NCI-H2171 treated with DMSO at 0.1 percent for 48 hours (cell line): ENCODE measurements at regions not wholly inside any gene's neighbourhood (a gene's known extent, or its start where the extent isn't known, plus 50 kb on each side); places are given as distances from the start of the nearest gene placed in this dataset.
"Not testable (repeated sequence)": the region's sequence is repeated elsewhere in the genome, so short reads cannot be mapped to it uniquely, and the experiment has no call there.

Source experiments
- DNase-seq: peaks from one replicate; lab custom pipeline; 2025; lab: John Stamatoyannopoulos, UW

DNA sequence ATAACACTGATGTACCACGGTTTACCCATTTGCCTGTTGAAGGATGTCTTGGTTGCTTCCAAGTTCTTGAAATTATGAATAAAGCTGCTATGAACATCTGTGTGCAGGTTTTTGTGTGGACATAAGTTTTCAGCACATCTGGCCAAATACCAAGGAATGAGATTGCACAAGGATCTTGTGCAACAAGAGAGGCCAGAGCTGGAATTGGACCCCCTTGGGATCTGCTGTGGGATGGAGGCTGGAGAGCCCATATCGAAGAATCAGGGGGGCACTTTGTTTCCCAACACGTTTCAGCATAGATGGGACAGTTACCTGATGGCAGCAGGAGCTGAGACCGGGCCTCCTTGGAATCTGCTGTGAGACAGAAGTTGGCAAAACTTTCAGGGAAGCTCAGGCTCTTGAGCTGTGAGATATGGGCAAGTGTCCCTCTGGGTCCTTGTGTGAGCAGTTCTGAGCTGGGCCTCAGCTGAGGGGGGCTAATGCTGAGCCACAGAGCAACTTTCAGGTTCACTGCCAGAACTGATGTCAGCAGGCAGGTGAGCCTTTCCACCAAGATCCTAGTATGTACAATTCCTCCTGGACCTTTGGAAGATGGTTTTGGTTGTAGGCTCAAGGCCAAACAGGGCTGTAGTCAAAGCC is 115.2 kb upstream of the RAB18 start:
- DNase-seq: no peak

- DNase-seq: no peak
Measured at GRCh38 chr10:27383595-27384542, 120.2 kb upstream of the RAB18 start.

DNA sequence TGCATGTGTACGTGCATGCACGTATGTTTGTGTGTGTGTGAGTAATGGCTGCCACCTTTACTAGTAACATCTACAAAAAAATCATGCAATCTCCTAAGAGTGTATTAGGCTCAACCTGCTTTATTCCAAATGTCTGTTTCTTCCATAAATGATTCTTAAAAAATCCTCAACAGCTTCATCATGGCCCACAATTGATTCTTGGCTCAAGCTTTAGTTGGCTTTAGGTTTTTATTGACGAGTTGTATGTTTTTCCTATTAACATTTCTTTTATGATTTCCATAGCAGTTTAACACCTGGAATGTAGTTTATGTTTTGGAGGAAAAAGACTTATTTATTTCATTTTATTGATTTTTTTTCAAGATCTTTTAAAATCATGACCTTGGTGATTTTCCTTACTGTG is 121.9 kb upstream of the RAB18 start:
- DNase-seq: no peak

- DNase-seq: no peak
Measured at GRCh38 chr10:27380929-27381358, 123.2 kb upstream of the RAB18 start.

DNA sequence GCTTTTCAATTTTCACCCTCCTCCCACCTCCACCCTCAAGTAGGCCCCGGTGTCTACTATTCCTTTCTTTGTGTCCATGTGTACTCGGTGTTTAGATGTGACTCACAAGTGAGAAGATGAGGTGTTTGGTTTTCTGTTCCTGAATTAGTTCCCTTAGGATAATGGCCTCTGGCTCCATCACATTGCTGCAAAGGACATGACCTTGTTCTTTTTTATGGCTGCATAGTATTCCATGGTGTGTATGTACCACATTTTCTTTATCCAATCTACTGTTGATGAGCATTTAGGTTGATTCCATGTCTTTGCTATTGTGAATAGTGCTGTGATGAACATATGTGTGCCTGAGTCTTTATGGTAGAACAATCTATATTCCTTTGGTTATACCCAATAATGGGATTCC is 125.1 kb upstream of the RAB18 start:
- DNase-seq: not testable (repeated sequence)

- no peak for DNase-seq
Measured at GRCh38 chr10:27373566-27374160, 130.4 kb upstream of the RAB18 start.

DNA sequence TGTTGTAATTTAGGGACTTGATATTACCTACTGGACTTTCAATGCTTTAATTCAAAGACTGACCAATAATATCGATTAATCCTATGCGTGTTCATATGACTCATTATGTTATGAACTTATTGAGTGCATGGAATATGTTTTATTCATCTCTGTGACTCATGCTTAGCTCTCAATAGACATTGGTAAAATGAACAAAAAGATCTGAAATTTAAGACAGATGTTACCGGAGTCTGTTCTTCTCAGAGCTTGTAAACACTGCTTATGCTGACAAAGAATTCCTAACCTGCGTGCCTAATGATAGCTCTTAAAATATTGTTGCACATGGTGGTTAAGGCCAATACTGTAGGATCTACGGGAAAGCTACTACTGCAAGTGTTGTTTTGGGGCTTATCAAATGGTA is 131.5 kb upstream of the ACBD5 start:
- no peak for DNase-seq

- DNase-seq: not testable (repeated sequence)
Measured at GRCh38 chr10:27371375-27371774, 130.8 kb upstream of the ACBD5 start.

- peak; percentile 51 for DNase-seq
Measured at GRCh38 chr10:27369880-27370279, 129.3 kb upstream of the ACBD5 start.

DNA sequence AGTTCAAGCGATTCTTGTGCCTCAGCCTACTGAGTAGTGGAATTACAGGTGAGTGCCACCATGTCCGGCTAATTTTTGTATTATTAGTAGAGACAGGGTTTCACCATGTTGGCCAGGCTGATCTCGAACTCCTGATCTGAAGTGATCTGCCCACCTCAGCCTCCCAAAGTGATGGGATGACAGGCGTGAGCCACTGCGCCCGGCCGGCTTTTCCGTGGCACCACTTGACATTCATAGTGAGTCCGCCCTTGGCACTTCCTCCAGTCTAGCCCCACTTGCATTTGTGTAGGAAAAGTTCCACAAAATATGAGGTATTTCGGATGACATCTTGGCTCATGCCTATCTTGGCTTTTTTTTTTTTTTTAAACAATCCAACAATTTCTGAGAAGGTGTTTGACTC is 128.1 kb upstream of the ACBD5 start:
- DNase-seq: no peak

DNA sequence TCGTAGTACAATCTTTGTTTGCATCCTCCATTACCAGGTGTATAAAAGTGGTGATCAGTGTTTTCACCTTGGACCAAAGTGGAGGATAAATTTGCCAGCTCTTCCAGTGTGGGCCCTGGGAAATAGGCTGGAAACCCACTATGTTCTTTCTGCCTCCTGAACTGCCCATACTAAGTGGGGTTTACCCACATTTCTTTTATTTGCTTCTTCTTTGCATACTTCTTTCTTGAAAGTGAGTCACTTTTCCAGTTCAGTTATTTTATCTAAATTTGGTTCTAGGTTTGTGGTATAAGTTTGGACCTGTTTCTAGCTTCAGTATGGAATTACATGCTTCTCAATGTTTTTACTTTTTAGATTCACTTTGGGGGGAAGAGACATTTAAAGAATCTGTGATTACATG is 126.2 kb upstream of the ACBD5 start:
- no peak for DNase-seq

- DNase-seq: no peak
Measured at GRCh38 chr10:27364028-27364427, 123.4 kb upstream of the ACBD5 start.

DNA sequence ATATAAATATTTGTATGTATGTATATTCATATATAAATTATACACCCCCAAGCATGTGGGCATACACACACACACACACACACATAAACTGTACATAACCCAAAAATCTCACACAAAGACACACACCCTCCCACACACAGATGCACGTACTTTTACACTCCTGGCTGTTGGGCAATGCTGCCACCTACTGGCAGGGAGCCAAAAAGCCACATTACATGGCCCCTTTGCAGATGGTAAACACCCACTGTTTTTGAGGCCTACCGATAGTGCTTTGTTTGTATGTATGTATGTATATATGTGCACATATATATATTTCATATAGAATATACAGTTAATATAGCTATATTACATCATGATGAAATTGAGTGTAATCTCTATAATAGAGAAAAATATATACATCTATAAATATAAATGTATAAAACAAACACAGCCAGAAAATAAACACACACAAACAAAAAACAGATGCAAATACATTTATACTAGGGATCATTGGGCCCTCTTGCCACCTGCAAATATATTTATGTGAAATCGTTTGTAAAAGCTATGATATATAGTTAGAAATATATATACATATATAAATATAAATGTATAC is 120.1 kb upstream of the ACBD5 start:
- peak; percentile 88 for DNase-seq

- DNase-seq: peak; percentile 95
Measured at GRCh38 chr10:27359792-27360355, 119.3 kb upstream of the ACBD5 start.

DNA sequence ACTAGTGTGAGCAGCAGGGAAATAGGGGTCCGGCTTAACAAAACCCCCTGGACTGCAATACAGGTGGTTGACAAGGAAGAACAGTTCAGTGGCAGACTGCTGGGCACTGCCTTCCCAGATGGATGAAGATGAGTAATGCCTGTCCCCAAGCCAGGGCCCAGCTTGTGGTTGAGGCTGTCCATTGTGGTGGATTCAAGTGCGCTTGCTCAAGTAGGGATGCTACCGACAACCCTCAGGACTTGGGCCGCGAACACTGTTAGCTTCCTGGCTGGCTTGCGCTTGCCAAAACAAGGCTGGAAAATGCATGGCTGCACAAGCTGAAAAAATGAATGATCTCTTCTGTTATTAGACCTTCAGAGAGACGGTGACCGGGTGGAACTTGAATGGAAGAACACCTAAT is 116.1 kb upstream of the ACBD5 start:
- DNase-seq: no peak

DNA sequence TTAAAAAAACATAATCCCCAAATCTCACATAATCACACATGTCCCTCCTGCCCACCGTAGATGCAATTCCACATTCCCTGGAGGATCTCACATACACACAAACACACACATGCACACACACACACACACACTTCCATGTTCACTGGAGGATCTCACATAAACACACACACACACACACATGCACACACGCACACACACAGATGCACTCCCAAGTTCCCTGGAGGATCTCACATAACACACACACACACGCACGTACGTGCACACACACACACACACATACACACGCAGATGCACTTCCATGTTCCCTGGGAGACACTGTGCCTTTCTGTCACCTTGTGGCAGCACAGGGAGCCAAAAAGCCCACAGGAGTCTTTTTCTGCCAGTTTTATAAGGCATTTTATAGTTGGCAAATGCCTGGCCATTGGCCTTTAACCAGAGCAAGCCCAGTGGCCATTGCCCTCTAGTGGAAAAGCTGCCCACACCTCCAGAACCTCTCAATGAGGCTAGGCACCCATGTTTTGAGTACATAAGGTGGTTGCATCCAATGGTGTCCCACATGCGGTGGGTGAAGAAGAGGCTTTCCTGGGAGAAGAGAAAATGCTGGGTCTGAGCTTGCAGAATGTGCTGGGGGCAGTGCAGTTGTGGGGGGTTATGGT is 115.4 kb upstream of the ACBD5 start:
- DNase-seq: no peak

DNA sequence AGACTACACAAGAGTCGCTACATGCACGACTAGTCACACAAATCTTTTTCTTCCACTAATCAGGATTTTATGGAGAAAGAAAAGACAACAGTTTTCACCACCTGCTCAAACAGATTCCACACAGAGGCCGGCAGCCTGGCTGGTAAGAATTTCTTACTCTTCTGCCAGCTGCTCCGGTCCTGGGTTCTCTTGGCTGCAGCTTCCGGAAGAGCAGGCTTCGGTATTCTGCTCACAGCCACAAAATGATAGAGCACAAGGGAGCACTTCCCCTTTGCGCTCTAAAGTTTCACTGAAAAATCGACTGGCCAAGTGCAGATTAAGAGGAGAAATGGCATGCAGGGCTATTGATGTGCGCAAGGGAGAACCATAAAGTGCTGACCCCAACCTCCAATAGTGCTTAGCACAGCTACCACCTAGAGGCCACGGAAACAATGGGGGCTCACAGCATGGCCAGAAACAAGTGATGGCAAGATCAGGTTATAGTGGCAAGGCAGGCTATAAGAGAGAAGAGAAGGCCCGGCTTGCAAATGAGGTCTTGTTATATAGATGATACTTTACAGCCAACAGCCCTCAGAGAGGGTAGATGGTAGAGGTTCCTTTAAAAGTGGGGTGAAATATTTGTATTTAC is 114.2 kb upstream of the ACBD5 start:
- DNase-seq: peak; percentile 75

DNA sequence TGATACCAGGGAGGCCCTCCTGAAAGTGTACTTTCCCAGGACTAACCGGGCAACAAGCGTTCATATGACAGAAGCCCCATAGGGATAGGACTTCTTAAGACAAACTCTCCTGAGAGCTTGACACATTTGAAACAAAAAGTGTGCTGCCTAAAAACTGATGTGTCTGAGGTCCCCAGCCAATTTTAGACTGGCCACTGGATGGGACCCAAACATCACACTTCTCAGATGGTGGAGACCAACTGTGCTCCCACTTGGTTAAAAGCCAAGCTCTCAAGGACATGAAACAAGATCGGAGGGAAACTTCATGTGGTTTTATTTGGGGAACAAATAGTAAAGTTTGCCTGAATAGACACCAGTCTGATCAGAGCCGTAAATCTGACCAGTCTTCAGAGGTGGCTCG is 113.5 kb upstream of the ACBD5 start:
- not testable (repeated sequence) for DNase-seq

DNA sequence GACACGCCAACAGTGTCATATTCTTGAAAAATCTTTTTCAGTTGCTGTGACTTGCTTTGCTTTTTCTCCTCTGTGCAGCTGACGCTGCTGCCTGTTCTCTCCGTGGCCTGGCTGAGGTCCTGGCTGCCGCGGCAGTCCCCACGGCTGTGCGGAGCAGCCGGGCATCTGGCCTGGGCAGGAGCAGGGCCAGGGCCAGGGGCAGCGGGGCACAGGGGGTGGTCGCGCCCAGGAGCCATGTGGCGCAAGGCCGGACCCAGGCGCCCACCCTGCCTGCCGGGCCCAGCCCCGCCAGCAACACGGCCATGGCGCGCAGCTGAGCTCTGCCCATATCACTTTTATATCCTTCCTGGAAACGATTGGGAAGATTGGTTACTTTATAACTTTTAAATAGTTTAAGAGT is 109.4 kb upstream of the ACBD5 start:
- no peak for DNase-seq

- not testable (repeated sequence) for DNase-seq
Measured at GRCh38 chr10:27347827-27348207, 107.2 kb upstream of the ACBD5 start.

GRCh38 chr10:27345455-27345920 is 104.9 kb upstream of the ACBD5 start:
- DNase-seq: peak; percentile 8
